Activated CD4-positive, alpha-beta T cell treated with anti-CD3 and anti-CD28 coated beads, Interleukin-2, amount 10 ng/mL, durations not matched to agents 7 days and 5 days (primary cell): ENCODE measurements at regions not wholly inside any gene's neighbourhood (a gene's known extent, or its start where the extent isn't known, plus 50 kb on each side); places are given as distances from the start of the nearest gene placed in this dataset.
"Not testable (repeated sequence)": the region's sequence is repeated elsewhere in the genome, so short reads cannot be mapped to it uniquely, and the experiment has no call there.

Experiments
- CTCF ChIA-PET: fragments of 350-600 bp; sonication (Branson Sonifier 250); formaldehyde crosslinking; loops from one replicate; lab custom pipeline; 2021; ENCODE audit warnings: antibody characterized with exemption; lab: Charles Lee
- POLR2A ChIA-PET: fragments of 350-600 bp; sonication (Branson Sonifier 250); formaldehyde crosslinking; loops from one replicate; lab custom pipeline; 2021; ENCODE audit warnings: antibody characterized with exemption; lab: Charles Lee
- DNase-seq: peaks from one replicate; pipeline ENCODE4 v3.0.0-alpha.2; 2020
- H3K27ac Mint-ChIP-seq: one replicate; pipeline ENCODE4 v1.8.0; 2021; ENCODE audit warnings: mild to moderate bottlenecking, moderate library complexity, mixed read lengths
- H3K27me3 Mint-ChIP-seq: one replicate; pipeline ENCODE4 v1.8.0; 2021; ENCODE audit warnings: mixed read lengths
- H3K36me3 Mint-ChIP-seq: one replicate; pipeline ENCODE4 v1.8.0; 2021; ENCODE audit warnings: low read depth, mixed read lengths
- H3K4me1 Mint-ChIP-seq: one replicate; pipeline ENCODE4 v1.8.0; 2021; ENCODE audit warnings: mixed read lengths
- H3K4me3 Mint-ChIP-seq: one replicate; pipeline ENCODE4 v1.8.0; 2021; ENCODE audit warnings: mild to moderate bottlenecking, moderate library complexity, mixed read lengths
- H3K9me3 Mint-ChIP-seq: one replicate; pipeline ENCODE4 v1.8.0; 2021; ENCODE audit warnings: mixed read lengths

DNA sequence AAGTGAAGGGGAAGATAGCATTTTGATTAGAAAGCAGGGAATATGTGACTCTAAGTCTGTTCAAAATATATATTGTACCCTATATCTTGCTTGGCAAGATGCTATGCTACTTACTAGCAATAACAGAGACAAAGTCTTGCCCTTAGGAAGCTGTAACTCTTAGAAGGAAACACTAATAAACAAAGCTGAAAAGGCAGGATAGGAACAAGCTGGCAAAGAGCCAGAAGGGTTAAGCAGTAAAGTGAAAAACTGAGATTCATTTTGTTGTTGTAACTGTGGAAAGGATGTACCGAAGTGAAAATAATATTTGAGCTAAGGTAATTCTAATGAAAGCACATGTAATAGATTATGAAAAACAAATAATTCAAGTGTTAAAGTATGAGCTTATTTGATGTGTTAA, 527.1 kb upstream of the FLRT2 start:
- no peaks in the 10 kb centered on the region for H3K9me3 Mint-ChIP-seq
- H3K4me1 Mint-ChIP-seq, result no peaks in the 10 kb centered on the region
- no peaks in the 10 kb centered on the region for H3K27me3 Mint-ChIP-seq
- no peaks in the 10 kb centered on the region for H3K36me3 Mint-ChIP-seq
- DNase-seq, result no peak
- ChIA-PET POLR2A (no interaction called here), CTCF (no interaction called here)
- H3K27ac Mint-ChIP-seq, result no peak overlapping the region
- no peak overlapping the region for H3K4me3 Mint-ChIP-seq

GRCh38 chr14:85003805-85004204, 526.1 kb upstream of the FLRT2 start:
- Mint-ChIP-seq H3K27ac (no peak overlapping the region), H3K36me3 (no peaks in the 10 kb centered on the region), H3K4me1 (no peaks in the 10 kb centered on the region), H3K9me3 (peaks cover 4% of the 10 kb centered on the region), H3K4me3 (no peak overlapping the region), H3K27me3 (no peaks in the 10 kb centered on the region)
- POLR2A ChIA-PET, result no interaction called here
- no peak for DNase-seq
- CTCF ChIA-PET, result interaction anchor here (1.1 kb wide), 1 partner anchor 1045 kb away, joined by 3 read pairs; no protein-coding TSS in a partner anchor

- Mint-ChIP-seq H3K4me1 (no peaks in the 10 kb centered on the region), H3K36me3 (no peaks in the 10 kb centered on the region), H3K27ac (no peak overlapping the region), H3K4me3 (no peak overlapping the region), H3K9me3 (peaks cover 10% of the 10 kb centered on the region), H3K27me3 (no peaks in the 10 kb centered on the region)
- CTCF ChIA-PET, result no interaction called here
- DNase-seq, result no peak
- POLR2A ChIA-PET, result no interaction called here
These were observed 520.4 kb upstream of the FLRT2 start for GRCh38 chr14:85009506-85009905.

GRCh38 chr14:85010186-85010585, 519.8 kb upstream of the FLRT2 start:
- H3K27ac Mint-ChIP-seq, result no peak overlapping the region
- H3K4me1 Mint-ChIP-seq, result no peaks in the 10 kb centered on the region
- H3K36me3 Mint-ChIP-seq, result no peaks in the 10 kb centered on the region
- H3K27me3 Mint-ChIP-seq, result no peaks in the 10 kb centered on the region
- no peak for DNase-seq
- ChIA-PET POLR2A (no interaction called here), CTCF (no interaction called here)
- peaks cover 10% of the 10 kb centered on the region for H3K9me3 Mint-ChIP-seq
- no peak overlapping the region for H3K4me3 Mint-ChIP-seq

GRCh38 chr14:85016496-85016895, 513.4 kb upstream of the FLRT2 start:
- H3K9me3 Mint-ChIP-seq, result peaks cover 4% of the 10 kb centered on the region
- no peaks in the 10 kb centered on the region for H3K27me3 Mint-ChIP-seq
- ChIA-PET CTCF (no interaction called here), POLR2A (no interaction called here)
- no peak overlapping the region for H3K27ac Mint-ChIP-seq
- no peak for DNase-seq
- H3K36me3 Mint-ChIP-seq, result no peaks in the 10 kb centered on the region
- H3K4me3 Mint-ChIP-seq, result no peak overlapping the region
- no peaks in the 10 kb centered on the region for H3K4me1 Mint-ChIP-seq

GRCh38 chr14:85023866-85024265, 506.1 kb upstream of the FLRT2 start:
- H3K9me3 Mint-ChIP-seq, POLR2A ChIA-PET, CTCF ChIA-PET, H3K27me3 Mint-ChIP-seq, DNase-seq, H3K4me3 Mint-ChIP-seq, H3K27ac Mint-ChIP-seq, H3K4me1 Mint-ChIP-seq, H3K36me3 Mint-ChIP-seq: not testable (repeated sequence)

DNA sequence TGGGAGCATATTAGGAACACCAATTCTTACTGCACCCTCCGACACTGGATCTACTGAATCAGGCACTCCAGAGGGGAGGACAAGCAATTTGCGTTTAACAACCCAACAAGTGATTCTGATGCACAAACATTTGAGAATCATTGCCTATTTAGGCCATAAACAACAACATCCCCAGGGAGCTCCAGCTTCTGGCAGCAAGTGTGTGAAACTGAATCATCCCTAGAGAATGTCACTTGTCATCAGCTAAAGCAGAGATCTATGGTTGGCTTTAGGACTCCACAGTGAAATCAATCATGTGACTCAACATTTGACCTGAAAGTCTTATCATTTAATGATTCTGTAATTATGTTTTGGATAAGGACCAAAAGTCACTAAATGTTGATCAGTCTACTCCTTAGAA, 505.0 kb upstream of the FLRT2 start:
- DNase-seq, result no peak
- H3K27ac Mint-ChIP-seq, result no peak overlapping the region
- no peak overlapping the region for H3K4me3 Mint-ChIP-seq
- no peaks in the 10 kb centered on the region for H3K27me3 Mint-ChIP-seq
- H3K36me3 Mint-ChIP-seq, result no peaks in the 10 kb centered on the region
- CTCF ChIA-PET, result interaction anchor here (0.6 kb wide), 1 partner anchor 367 kb away, joined by 3 read pairs; no protein-coding TSS in a partner anchor
- H3K9me3 Mint-ChIP-seq, result peaks cover 8% of the 10 kb centered on the region
- POLR2A ChIA-PET, result no interaction called here
- H3K4me1 Mint-ChIP-seq, result no peaks in the 10 kb centered on the region

DNA sequence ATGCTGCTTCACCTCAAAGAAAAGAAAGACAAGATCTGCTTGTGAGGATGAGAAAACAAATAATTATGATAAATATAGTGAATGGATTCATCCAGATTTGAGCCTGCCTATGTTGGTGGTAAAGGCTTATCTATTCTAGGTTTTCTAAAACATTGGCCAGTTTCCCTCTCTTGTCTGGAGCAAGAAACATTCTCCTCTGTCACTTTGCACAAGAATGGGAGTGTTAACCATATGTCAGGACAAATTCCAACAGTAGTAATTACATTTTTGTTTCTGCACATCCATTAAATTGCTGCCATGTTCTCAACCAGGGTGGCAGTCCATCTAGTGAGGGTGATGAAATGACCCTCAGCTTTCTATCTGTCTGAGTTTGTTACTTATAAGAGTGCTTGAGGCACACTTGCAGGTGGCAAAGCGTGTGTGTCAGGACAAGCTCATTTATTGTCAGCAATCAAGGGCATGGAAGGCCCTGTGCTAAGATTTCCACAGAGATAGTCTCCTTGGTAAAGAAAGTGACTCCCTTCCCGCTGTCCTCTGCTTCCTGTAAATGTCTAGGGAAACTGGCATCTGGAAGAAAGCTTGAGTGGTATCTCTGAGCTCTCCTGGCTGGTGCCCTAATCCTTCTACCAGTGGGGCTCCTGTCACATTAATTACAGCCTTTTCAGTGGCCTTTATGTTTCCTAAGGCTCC, 502.1 kb upstream of the FLRT2 start:
- POLR2A ChIA-PET, result no interaction called here
- CTCF ChIA-PET, result no interaction called here
- H3K27me3 Mint-ChIP-seq, result no peaks in the 10 kb centered on the region
- no peak overlapping the region for H3K4me3 Mint-ChIP-seq
- peaks cover 8% of the 10 kb centered on the region for H3K9me3 Mint-ChIP-seq
- no peak for DNase-seq
- H3K27ac Mint-ChIP-seq, result no peak overlapping the region
- H3K4me1 Mint-ChIP-seq, result no peaks in the 10 kb centered on the region
- no peaks in the 10 kb centered on the region for H3K36me3 Mint-ChIP-seq

- no peak overlapping the region for H3K4me3 Mint-ChIP-seq
- no peaks in the 10 kb centered on the region for H3K27me3 Mint-ChIP-seq
- H3K9me3 Mint-ChIP-seq, result peaks cover 7% of the 10 kb centered on the region
- H3K4me1 Mint-ChIP-seq, result no peaks in the 10 kb centered on the region
- CTCF ChIA-PET, result no interaction called here
- DNase-seq, result no peak
- POLR2A ChIA-PET, result no interaction called here
- no peaks in the 10 kb centered on the region for H3K36me3 Mint-ChIP-seq
- H3K27ac Mint-ChIP-seq, result no peak overlapping the region
These were observed 492.5 kb upstream of the FLRT2 start for GRCh38 chr14:85037411-85037810.

DNA sequence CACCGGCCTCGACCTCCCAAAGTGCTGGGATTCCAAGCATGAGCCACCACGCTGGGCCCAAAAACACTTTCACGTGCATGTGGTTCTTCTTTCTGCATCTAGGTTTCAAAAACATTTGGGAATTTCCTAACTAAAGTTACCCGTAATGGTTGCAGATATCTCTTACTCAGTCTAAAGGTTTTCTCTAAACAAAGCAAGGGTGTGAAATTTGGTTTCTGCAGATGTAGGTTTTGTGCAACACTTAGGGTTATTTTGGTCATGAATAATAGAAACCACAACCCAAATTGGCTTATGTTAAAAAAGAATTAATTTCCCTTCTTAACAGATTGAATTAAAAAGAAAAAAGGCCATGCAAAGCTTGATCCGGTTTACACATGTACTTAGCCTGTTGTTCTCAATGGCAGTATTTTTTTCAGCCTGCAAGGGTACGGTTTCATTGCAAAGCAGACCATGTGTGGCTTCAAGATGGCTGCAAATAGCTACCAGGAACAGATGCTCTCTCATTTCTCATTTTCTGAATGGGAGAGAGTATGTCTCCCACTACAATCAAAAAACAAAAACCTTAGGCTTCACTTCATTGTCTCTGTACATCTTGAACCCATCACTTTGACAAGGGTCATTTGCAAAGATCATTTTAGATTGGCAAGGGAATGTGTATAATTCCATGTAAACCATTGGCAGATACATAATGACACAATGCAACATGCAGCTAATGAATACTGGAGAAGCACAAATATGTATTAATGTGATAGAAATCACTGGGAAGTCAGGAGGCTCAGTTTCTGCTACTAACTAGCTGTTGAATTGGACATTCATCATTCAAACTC, 491.2 kb upstream of the FLRT2 start:
- POLR2A ChIA-PET, result no interaction called here
- CTCF ChIA-PET, result interaction anchor here (0.6 kb wide), 1 partner anchor 67 kb away, joined by 3 read pairs; no protein-coding TSS in a partner anchor
- H3K27ac Mint-ChIP-seq, result no peak overlapping the region
- H3K4me3 Mint-ChIP-seq, result no peak overlapping the region
- DNase-seq, result no peak
- peaks cover 7% of the 10 kb centered on the region for H3K9me3 Mint-ChIP-seq
- H3K36me3 Mint-ChIP-seq, result no peaks in the 10 kb centered on the region
- H3K4me1 Mint-ChIP-seq, result no peaks in the 10 kb centered on the region
- no peaks in the 10 kb centered on the region for H3K27me3 Mint-ChIP-seq

DNA sequence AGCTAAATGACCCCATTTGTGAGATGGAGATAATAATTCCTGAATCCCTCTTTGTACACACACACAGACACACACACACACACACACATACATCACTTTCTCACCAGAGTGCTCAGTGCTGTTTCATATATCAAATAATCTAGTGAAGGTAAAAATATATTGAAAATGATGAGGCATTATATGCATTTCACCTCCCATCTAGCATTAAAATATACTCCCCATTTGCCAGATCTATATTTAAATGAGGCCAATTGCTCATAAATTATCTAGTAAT, 490.7 kb upstream of the FLRT2 start:
- Mint-ChIP-seq H3K36me3 (no peaks in the 10 kb centered on the region), H3K4me1 (no peaks in the 10 kb centered on the region), H3K27ac (no peak overlapping the region), H3K4me3 (no peak overlapping the region), H3K9me3 (peaks cover 7% of the 10 kb centered on the region), H3K27me3 (no peaks in the 10 kb centered on the region)
- CTCF ChIA-PET, result no interaction called here
- POLR2A ChIA-PET, result no interaction called here
- no peak for DNase-seq

DNA sequence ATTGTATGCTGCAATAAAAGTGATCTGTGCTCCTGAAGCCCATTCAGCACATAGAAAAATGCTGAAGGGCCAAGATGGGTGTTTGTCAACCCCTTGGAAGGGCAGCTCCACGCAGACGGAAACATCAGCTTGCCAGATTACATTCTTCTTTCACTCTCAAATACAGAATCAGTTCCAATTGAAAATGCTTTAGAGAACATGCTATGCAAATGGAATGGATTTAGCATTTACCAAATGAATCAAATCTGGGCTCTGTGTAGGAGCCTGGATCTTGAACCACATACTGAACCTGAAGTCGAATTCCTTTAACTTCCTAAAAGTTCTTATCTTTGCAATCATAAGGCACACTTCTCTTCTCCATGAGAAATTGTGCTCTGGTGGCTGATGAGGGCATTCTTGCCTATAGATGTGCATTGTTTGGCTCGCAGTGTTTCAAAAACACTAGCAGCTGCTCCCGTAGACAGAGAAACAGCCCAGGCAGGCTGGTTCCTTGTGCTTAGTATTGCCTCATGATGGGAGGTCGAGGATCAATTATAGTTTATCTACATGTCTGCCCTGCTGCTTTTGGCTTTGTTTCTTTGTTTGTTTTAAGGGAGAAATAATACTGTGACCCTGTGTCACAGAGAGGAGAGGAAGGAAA, 489.8 kb upstream of the FLRT2 start:
- H3K27me3 Mint-ChIP-seq, result no peaks in the 10 kb centered on the region
- H3K36me3 Mint-ChIP-seq, result no peaks in the 10 kb centered on the region
- H3K4me1 Mint-ChIP-seq, result no peaks in the 10 kb centered on the region
- H3K27ac Mint-ChIP-seq, result no peak overlapping the region
- peaks cover 7% of the 10 kb centered on the region for H3K9me3 Mint-ChIP-seq
- ChIA-PET CTCF (no interaction called here), POLR2A (no interaction called here)
- DNase-seq, result no peak
- H3K4me3 Mint-ChIP-seq, result no peak overlapping the region

- Mint-ChIP-seq H3K4me3 (no peak overlapping the region), H3K36me3 (no peaks in the 10 kb centered on the region), H3K9me3 (peaks cover 7% of the 10 kb centered on the region), H3K4me1 (no peaks in the 10 kb centered on the region), H3K27ac (no peak overlapping the region), H3K27me3 (no peaks in the 10 kb centered on the region)
- no peak for DNase-seq
- ChIA-PET CTCF (no interaction called here), POLR2A (no interaction called here)
These were observed 488.3 kb upstream of the FLRT2 start for GRCh38 chr14:85041618-85042017.
